ENCODE measurements at regions not wholly inside any gene's neighbourhood (a gene's known extent, or its start where the extent isn't known, plus 50 kb on each side); places are given as distances from the start of the nearest gene placed in this dataset.

DNA sequence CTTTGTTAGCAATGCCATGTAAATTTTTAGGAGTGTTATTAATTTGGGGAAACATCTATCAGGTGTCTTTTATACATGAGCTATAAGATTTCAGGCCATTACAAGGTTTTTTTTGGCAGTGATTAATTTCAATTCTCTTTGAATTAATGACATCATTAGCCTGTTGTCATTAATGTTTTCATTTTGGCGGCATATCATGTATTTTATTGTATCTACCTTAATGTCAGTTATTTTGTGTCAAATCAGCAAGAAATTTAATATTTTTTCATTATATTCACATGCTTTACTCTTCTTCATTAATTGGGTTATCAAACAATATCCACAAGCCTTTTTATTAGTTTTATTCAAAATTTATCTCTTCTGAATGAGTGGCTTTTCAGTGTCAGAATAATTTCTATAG, 153.0 kb upstream of the CAND1 start:
- Histone ChIP-seq H3K9me3 (replicated peaks; ENCODE audit: control insufficient read depth, insufficient read depth, low read length) (no peaks in the 10 kb centered on the region), H3K4me1 (ENCODE audit: control insufficient read depth, extremely low read depth, insufficient read depth, low read length) (no peaks in the 10 kb centered on the region), H3K27ac (ENCODE audit: insufficient read depth, low read depth, low read length) (no peak overlapping the region), H3K9ac (replicated peaks; ENCODE audit: extremely low read depth, insufficient read depth, low read length) (no peak overlapping the region), H3K36me3 (ENCODE audit: control insufficient read depth in 2 of 2, extremely low read depth in 1 of 2, insufficient read depth in 2 of 2, low read length in 2 of 2) (no peaks in the 10 kb centered on the region), H3K4me2 (ENCODE audit: insufficient read depth, low read length) (no peak overlapping the region), H3K4me3 (replicated peaks in 1 of 3; ENCODE audit: insufficient read depth in 1 of 3, low read depth in 1 of 3, low read length in 3 of 3) (no peak overlapping the region), H4K20me1 (replicated peaks; ENCODE audit: control insufficient read depth, extremely low read depth, insufficient read depth, low read length) (no peaks in the 10 kb centered on the region), H3K79me2 (ENCODE audit: control insufficient read depth, insufficient read depth, low read length) (no peaks in the 10 kb centered on the region), H3K9me1 (replicated peaks; ENCODE audit: control insufficient read depth, extremely low read depth, insufficient read depth, low read length) (no peaks in the 10 kb centered on the region), H2AFZ (ENCODE audit: low read depth, low read length) (no peak overlapping the region), H3K27me3 (ENCODE audit: control insufficient read depth in 2 of 2, insufficient read depth in 2 of 2, low read length in 2 of 2) (no peaks in the 10 kb centered on the region)
- FAIRE-seq = no peak
- DNase-seq (ENCODE audit: low read depth, low spot score) = no peak
- CTCF ChIA-PET = no interaction called here
- POLR2A ChIA-PET = no interaction called here
- BruUV-seq (replicated peaks) = no TSS peak
- TF ChIP-seq JUN (IDR thresholded peaks at IDR 0.05; ENCODE audit: borderline replicate concordance, insufficient read depth, insufficient read length, low read depth) (no peak), POLR2A (IDR thresholded peaks at IDR 0.05; ENCODE audit: low read depth, low read length) (no peak)
- TF ChIP-seq, protein P1, sequence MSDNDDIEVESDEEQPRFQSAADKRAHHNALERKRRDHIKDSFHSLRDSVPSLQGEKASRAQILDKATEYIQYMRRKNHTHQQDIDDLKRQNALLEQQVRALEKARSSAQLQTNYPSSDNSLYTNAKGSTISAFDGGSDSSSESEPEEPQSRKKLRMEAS (IDR thresholded peaks at IDR 0.05; ENCODE audit: insufficient read depth, insufficient read length) = no peak
- dilution Hi-C loops (cut with MboI; ENCODE audit: extremely low pct_ligation_motif_present, low sequenced_read_pairs) = no loop called here
- intact Hi-C loops (cut with micrococcal nuclease) = no loop called here

DNA sequence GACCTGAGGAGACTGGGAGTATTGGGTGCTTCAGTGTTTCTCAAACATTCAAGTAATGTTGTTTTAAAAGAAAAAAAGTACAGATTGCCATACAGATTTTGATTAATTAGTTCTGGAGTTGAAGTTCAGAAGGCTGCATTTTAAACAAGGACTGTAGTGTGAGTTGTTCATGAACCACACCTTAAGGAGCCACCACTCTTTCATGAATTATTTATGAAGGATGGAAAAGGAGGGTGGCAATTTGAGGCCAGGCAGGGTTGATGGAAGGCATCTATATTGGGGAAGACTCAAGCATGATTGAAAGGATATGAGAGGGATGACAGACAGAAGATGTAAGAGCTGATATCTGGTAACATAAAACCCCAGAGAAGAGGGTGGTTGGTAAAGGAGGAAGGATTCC, 146.6 kb upstream of the CAND1 start:
- no peak overlapping the region for H3K9ac ChIP-seq (replicated peaks; ENCODE audit: extremely low read depth, insufficient read depth, low read length)
- H3K9me1 ChIP-seq (replicated peaks; ENCODE audit: control insufficient read depth, extremely low read depth, insufficient read depth, low read length) = no peaks in the 10 kb centered on the region
- CTCF ChIA-PET = no interaction called here
- no peaks in the 10 kb centered on the region for H4K20me1 ChIP-seq (replicated peaks; ENCODE audit: control insufficient read depth, extremely low read depth, insufficient read depth, low read length)
- no peaks in the 10 kb centered on the region for H3K79me2 ChIP-seq (ENCODE audit: control insufficient read depth, insufficient read depth, low read length)
- H3K4me2 ChIP-seq (ENCODE audit: insufficient read depth, low read length) = no peak overlapping the region
- dilution Hi-C loops (cut with MboI; ENCODE audit: extremely low pct_ligation_motif_present, low sequenced_read_pairs) (no loop called here), intact Hi-C loops (cut with micrococcal nuclease) (no loop called here)
- BruUV-seq (replicated peaks) = no TSS peak
- no peak overlapping the region for H3K27ac ChIP-seq (ENCODE audit: insufficient read depth, low read depth, low read length)
- no peak overlapping the region for H2AFZ ChIP-seq (ENCODE audit: low read depth, low read length)
- no peaks in the 10 kb centered on the region for H3K4me1 ChIP-seq (ENCODE audit: control insufficient read depth, extremely low read depth, insufficient read depth, low read length)
- H3K9me3 ChIP-seq (replicated peaks; ENCODE audit: control insufficient read depth, insufficient read depth, low read length) = no peaks in the 10 kb centered on the region
- FAIRE-seq (no peak), DNase-seq (ENCODE audit: low read depth, low spot score) (no peak)
- POLR2A ChIA-PET = no interaction called here
- no peak overlapping the region for H3K4me3 ChIP-seq (replicated peaks in 1 of 3; ENCODE audit: insufficient read depth in 1 of 3, low read depth in 1 of 3, low read length in 3 of 3)
- H3K27me3 ChIP-seq (ENCODE audit: control insufficient read depth in 2 of 2, insufficient read depth in 2 of 2, low read length in 2 of 2) = no peaks in the 10 kb centered on the region
- H3K36me3 ChIP-seq (ENCODE audit: control insufficient read depth in 2 of 2, extremely low read depth in 1 of 2, insufficient read depth in 2 of 2, low read length in 2 of 2) = no peaks in the 10 kb centered on the region
- TF ChIP-seq, protein P2, sequence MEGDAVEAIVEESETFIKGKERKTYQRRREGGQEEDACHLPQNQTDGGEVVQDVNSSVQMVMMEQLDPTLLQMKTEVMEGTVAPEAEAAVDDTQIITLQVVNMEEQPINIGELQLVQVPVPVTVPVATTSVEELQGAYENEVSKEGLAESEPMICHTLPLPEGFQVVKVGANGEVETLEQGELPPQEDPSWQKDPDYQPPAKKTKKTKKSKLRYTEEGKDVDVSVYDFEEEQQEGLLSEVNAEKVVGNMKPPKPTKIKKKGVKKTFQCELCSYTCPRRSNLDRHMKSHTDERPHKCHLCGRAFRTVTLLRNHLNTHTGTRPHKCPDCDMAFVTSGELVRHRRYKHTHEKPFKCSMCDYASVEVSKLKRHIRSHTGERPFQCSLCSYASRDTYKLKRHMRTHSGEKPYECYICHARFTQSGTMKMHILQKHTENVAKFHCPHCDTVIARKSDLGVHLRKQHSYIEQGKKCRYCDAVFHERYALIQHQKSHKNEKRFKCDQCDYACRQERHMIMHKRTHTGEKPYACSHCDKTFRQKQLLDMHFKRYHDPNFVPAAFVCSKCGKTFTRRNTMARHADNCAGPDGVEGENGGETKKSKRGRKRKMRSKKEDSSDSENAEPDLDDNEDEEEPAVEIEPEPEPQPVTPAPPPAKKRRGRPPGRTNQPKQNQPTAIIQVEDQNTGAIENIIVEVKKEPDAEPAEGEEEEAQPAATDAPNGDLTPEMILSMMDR (IDR thresholded peaks at IDR 0.05; ENCODE audit: extremely low read depth in 1 of 2, insufficient read depth in 1 of 2, low read depth in 1 of 2, low read length in 2 of 2) = no peak
- TF ChIP-seq JUN (IDR thresholded peaks at IDR 0.05; ENCODE audit: borderline replicate concordance, insufficient read depth, insufficient read length, low read depth) (no peak), FOS (IDR thresholded peaks at IDR 0.05; ENCODE audit: borderline replicate concordance, insufficient read depth, low read length) (no peak), MYC (IDR thresholded peaks at IDR 0.05; ENCODE audit: low read depth, low read length) (no peak), EZH2 (IDR thresholded peaks at IDR 0.05; ENCODE audit: borderline replicate concordance, low read depth, low read length, severe bottlenecking) (no peak), GATA2 (IDR thresholded peaks at IDR 0.05; ENCODE audit: insufficient read depth, insufficient read length, low read depth, low read length) (no peak), POLR2A (IDR thresholded peaks at IDR 0.05; ENCODE audit: low read depth, low read length) (no peak), POLR2AphosphoS5 (IDR thresholded peaks at IDR 0.05; ENCODE audit: insufficient read depth, low read depth, low read length) (no peak)
- TF ChIP-seq, protein P1 (IDR thresholded peaks at IDR 0.05; ENCODE audit: insufficient read depth, insufficient read length) = no peak
